T-helper 1 cell treated with Interleukin-12 subunit alpha and Interleukin-12 subunit beta and Interleukin-4 antibody, amounts not matched to agents 30 ng/mL and 1 ng/mL, for 36 hours (primary cell): ENCODE measurements at regions not wholly inside any gene's neighbourhood (a gene's known extent, or its start where the extent isn't known, plus 50 kb on each side); places are given as distances from the start of the nearest gene placed in this dataset.
"Not testable (repeated sequence)": the region's sequence is repeated elsewhere in the genome, so short reads cannot be mapped to it uniquely, and the experiment has no call there.

Experiments
- intact Hi-C: fragments of 100-400 bp; cut with micrococcal nuclease; formaldehyde crosslinking; loops from one replicate; pipeline ENCODE4 v1.15.1; 2024

- intact Hi-C loops, result no loop called here
Observed at GRCh38 chr10:32143302-32143847, 87.2 kb upstream of the KIF5B start.

- intact Hi-C loops, result no loop called here
Observed at GRCh38 chr10:32142646-32143045, 86.4 kb upstream of the KIF5B start.

- intact Hi-C loops, result no loop called here
Observed at GRCh38 chr10:32141018-32141807, 85.0 kb upstream of the KIF5B start.

DNA sequence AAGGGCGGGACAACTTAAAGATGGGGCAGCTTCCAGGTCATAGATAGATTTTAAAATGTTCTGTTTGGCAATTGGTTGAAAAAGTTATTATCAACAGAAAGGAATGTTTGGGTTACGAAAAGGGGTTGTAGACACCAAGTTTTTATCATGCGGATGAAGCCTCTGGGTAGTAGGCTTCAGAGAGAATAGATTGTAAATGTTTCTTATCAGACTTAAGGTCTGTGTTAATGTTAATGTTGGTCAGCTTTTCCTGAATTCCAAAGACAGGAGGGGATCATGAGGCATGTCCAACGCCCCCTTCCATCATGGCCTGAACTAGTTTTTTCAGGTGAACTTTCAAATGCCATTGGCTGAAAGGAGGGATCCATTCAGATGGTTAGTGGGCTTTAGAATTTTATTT lies 84.2 kb upstream of the KIF5B start:
- intact Hi-C loops, result no loop called here

DNA sequence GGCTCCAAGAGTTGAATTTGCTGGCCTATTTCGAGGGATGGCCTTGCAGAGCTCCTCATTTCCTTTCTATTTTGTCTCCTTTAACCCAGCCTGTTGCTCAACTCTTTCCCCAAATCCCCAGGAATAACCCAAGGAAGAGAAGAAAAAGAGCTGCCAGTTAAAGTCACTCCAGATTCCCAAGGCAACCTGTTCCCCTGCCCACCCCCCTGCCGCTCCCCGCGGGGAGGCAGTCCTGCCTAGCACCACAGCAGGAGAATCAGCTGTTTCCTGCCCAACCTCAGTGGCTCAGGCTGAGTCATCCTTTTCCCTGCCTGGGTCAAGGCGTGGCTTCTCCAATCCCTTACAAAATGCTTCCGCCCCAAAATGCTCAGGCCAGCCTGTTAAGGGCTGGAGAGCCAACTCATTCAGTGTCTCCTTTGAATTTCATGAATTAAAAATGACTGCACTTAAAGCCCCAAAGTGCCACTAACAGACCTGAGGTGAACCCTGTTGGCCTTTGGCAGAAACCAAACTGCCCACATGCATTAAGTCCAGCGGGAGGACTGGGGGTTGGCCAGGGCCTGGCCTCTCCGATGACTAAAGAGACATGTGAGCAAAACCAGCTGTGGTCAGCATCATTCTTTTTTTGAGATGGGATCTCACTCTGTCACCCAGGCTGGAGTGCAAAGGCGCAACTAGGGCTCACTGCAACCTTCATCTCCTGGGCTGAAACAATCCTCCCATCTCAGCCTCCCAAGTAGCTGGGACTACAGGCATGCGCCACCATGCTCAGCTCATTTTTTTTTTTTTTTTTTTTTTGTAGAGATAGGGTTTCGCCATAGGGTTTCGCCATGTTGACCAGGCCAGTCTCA lies 83.2 kb upstream of the KIF5B start:
- intact Hi-C loops, result no loop called here

GRCh38 chr10:32136927-32137326 lies 80.7 kb upstream of the KIF5B start:
- intact Hi-C loops, result not testable (repeated sequence)

- intact Hi-C loops, result not testable (repeated sequence)
Observed at GRCh38 chr10:32135796-32136195, 79.6 kb upstream of the KIF5B start.

- intact Hi-C loops, result no loop called here
Observed at GRCh38 chr10:32132357-32132946, 76.2 kb upstream of the KIF5B start.

DNA sequence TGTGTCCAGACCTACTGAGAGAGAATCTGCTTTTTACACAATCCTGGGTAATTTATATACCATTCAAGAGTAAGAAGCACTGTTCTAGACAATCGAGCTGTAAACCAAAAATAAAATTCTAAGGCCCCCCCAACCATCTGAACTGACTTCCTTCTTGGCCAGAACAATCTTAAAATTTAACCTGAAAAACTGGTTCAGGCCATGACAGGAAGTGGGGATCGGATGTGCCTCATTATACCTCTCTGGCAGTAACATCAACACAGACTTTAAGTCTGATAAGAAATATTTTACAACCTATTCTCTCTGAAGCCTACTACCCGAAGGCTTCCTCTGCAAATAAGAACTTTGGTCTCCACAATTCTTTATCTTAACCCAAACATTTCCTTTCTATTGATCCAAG lies 75.2 kb upstream of the KIF5B start:
- intact Hi-C loops, result no loop called here

- intact Hi-C loops, result no loop called here
Observed at GRCh38 chr10:32130788-32131187, 74.6 kb upstream of the KIF5B start.

- intact Hi-C loops, result no loop called here
Observed at GRCh38 chr10:32125023-32125422, 68.8 kb upstream of the KIF5B start.

DNA sequence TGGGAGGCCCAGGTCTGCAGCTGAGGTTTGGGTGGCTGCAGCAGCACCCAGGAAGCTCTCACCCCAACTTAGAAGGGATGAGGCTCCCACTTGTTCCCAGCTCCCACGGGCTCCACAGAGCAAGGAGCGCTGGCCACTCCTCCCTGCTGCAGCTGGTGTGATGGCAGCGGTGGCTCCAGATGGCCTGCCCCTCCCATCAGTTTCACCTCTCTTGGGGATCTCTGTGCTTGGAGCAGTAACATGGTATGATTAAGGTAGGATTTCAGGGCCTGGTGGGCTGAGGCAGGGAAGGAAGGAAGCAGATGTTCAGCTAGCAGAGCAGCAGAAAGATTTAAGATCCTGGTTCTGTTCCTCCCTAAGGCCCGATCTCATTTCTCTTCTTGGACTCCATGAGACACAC lies 66.8 kb upstream of the KIF5B start:
- intact Hi-C loops, result no loop called here

GRCh38 chr10:32121648-32122047 lies 65.4 kb upstream of the KIF5B start:
- intact Hi-C loops, result no loop called here

DNA sequence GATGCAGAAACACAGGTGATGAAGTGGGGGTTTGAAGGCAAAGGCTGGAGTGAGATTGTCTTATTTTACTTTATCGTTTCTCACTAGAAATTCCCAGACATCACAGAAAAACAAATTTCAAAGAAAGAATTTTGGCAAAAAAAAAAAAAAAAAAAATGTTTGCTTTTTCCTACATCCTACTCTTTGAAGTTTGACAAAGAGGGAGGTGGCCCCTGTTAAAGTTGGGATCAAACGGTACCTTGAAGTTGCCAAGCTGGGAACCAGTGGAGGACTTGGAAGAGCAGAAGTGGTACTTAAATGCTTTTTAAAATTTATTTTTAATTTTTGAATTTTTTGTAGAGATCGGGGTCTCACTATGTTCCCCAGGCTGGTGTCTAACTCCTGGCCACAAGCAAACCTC lies 63.9 kb upstream of the KIF5B start:
- intact Hi-C loops, result no loop called here

DNA sequence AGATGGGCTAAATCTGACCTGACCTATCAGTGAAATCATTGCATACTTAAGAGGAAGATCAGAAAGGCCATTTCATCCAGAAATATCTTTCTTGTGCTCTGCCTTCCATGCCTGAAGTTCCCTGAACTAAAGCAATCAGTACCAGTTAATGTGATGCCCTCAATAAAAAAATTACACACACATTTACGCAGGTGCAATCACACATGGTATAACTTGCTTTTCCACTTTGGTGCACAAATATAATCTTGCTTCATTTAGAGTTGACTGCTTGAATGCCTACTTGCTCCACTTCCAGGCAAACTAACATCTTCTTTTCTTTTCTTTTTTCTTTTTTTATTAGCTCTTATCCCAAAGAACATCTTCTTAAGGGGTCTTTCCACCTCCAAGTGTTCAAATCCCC lies 58.3 kb upstream of the KIF5B start:
- intact Hi-C loops, result no loop called here

- intact Hi-C loops, result no loop called here
Observed at GRCh38 chr10:32112055-32112454, 55.8 kb upstream of the KIF5B start.

GRCh38 chr10:32111585-32111984 lies 55.4 kb upstream of the KIF5B start:
- intact Hi-C loops, result no loop called here

- intact Hi-C loops, result no loop called here
Observed at GRCh38 chr10:32110790-32111189, 54.6 kb upstream of the KIF5B start.

- intact Hi-C loops, result no loop called here
Observed at GRCh38 chr10:32109603-32110002, 53.4 kb upstream of the KIF5B start.
